ENCODE measurements at regions not wholly inside any gene's neighbourhood (a gene's known extent, or its start where the extent isn't known, plus 50 kb on each side); places are given as distances from the start of the nearest gene placed in this dataset.

DNA sequence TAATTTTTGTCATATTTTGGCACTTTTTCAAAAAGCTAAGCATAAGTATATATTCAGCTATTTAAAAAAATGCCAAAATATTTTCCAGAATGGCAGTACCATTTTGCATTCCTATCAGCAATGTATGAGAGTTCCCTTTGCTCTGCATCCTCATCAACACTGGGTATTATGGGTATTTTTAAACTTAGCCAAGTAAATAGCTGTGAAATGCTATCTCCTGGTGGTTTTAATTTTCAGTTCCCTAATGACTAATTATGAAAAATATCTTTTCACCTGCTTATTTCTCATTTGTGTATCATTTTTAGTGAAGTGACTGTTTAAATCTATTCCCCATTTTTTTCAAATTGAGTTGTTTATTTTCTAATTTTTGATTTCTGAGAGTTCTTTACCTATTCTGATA is 199.7 kb upstream of the NECTIN3 start:
- Histone ChIP-seq H3K23ac (ENCODE audit: insufficient read length, low read depth, low read length) (no peak overlapping the region), H4K20me1 (ENCODE audit: control insufficient read depth, insufficient read depth, insufficient read length) (no peaks in the 10 kb centered on the region), H3K79me2 (ENCODE audit: insufficient read depth, low read length) (no peaks in the 10 kb centered on the region), H3K23me2 (ENCODE audit: insufficient read length, low read depth, low read length, poor library complexity, severe bottlenecking) (no peaks in the 10 kb centered on the region), H3K27ac (ENCODE audit: insufficient read length, low read depth, low read length) (no peak overlapping the region), H3K4ac (ENCODE audit: low read depth, low read length) (no peak overlapping the region), H3K4me2 (ENCODE audit: insufficient read depth, insufficient read length, low read length) (no peak overlapping the region), H4K91ac (ENCODE audit: insufficient read length, low read depth, low read length) (no peak overlapping the region), H2BK120ac (ENCODE audit: low read depth, low read length, poor library complexity, severe bottlenecking) (no peak overlapping the region), H2BK15ac (ENCODE audit: low read depth, low read length) (no peak overlapping the region), H4K8ac (replicated peaks; ENCODE audit: insufficient read length, low read depth, low read length) (no peak overlapping the region), H3K9me3 (ENCODE audit: control insufficient read depth, low read depth, low read length) (no peaks in the 10 kb centered on the region), H3K14ac (ENCODE audit: insufficient read depth, low read length) (no peak overlapping the region), H2BK12ac (ENCODE audit: insufficient read length, low read depth, low read length) (no peak overlapping the region), H3K18ac (ENCODE audit: insufficient read length, low read depth, low read length) (no peak overlapping the region), H2AK5ac (ENCODE audit: insufficient read length, low read length) (no peak overlapping the region), H4K5ac (ENCODE audit: insufficient read length, low read depth, low read length) (no peak overlapping the region), H3K4me1 (ENCODE audit: insufficient read depth, low read length) (no peaks in the 10 kb centered on the region), H3K27me3 (ENCODE audit: insufficient read depth, low read length) (no peaks in the 10 kb centered on the region), H2BK5ac (ENCODE audit: insufficient read length, low read length) (no peak overlapping the region), H3T11ph (ENCODE audit: low read length) (no peak overlapping the region), H3K56ac (ENCODE audit: insufficient read length, low read depth, low read length) (no peak overlapping the region), H2AFZ (ENCODE audit: low read length) (no peak overlapping the region), H3K9ac (ENCODE audit: extremely low read depth, insufficient read length, low read length) (no peak overlapping the region), H2BK20ac (ENCODE audit: low read depth, low read length, poor library complexity, severe bottlenecking) (no peak overlapping the region), H3K79me1 (ENCODE audit: insufficient read depth, low read depth, low read length, poor library complexity, severe bottlenecking) (no peaks in the 10 kb centered on the region)
- Mint-ChIP-seq H3K36me3 (ENCODE audit: insufficient read depth in 1 of 3, low read depth in 3 of 3) (peaks cover 11 to 25% (median 13%) of the 10 kb centered on the region in 3 experiments; a peak in 6 of 7 replicates), H3K9me3 (peaks cover 22 to 24% of the 10 kb centered on the region in 2 experiments), H3K27ac (no peak overlapping the region), H3K27me3 (ENCODE audit: low read depth) (no peaks in the 10 kb centered on the region), H3K4me3 (no peak overlapping the region), H3K4me1 (no peaks in the 10 kb centered on the region)
- TF ChIP-seq, protein P1, sequence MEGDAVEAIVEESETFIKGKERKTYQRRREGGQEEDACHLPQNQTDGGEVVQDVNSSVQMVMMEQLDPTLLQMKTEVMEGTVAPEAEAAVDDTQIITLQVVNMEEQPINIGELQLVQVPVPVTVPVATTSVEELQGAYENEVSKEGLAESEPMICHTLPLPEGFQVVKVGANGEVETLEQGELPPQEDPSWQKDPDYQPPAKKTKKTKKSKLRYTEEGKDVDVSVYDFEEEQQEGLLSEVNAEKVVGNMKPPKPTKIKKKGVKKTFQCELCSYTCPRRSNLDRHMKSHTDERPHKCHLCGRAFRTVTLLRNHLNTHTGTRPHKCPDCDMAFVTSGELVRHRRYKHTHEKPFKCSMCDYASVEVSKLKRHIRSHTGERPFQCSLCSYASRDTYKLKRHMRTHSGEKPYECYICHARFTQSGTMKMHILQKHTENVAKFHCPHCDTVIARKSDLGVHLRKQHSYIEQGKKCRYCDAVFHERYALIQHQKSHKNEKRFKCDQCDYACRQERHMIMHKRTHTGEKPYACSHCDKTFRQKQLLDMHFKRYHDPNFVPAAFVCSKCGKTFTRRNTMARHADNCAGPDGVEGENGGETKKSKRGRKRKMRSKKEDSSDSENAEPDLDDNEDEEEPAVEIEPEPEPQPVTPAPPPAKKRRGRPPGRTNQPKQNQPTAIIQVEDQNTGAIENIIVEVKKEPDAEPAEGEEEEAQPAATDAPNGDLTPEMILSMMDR (conservative IDR thresholded peaks at IDR 0.05) = no peak
- DNase-seq = no peak

Measured in H9 (cell line).